ENCODE measurements at regions not wholly inside any gene's neighbourhood (a gene's known extent, or its start where the extent isn't known, plus 50 kb on each side); places are given as distances from the start of the nearest gene placed in this dataset.

GRCh38 chr3:30340500-30340899 lies 265.9 kb upstream of the TGFBR2 start:
- Histone ChIP-seq H3K27me3 (replicated peaks; ENCODE audit: control insufficient read depth, insufficient read depth, low read length) (no peaks in the 10 kb centered on the region), H3K4me1 (peaks cover 33% of the 10 kb centered on the region), H3K36me3 (ENCODE audit: control insufficient read depth, insufficient read depth, low read length) (no peaks in the 10 kb centered on the region), H3K9me3 (no peaks in the 10 kb centered on the region), H3K4me3 (ENCODE audit: low read depth, low read length) (no peak overlapping the region)
- Mint-ChIP-seq H3K9me3 (ENCODE audit: unreplicated experiment) (no peaks in the 10 kb centered on the region), H3K27ac (ENCODE audit: unreplicated experiment) (no peak overlapping the region), H3K4me1 (ENCODE audit: low read depth, unreplicated experiment) (peaks cover 29% of the 10 kb centered on the region), H3K36me3 (ENCODE audit: insufficient read depth, unreplicated experiment) (peaks cover 6% of the 10 kb centered on the region), H3K4me3 (ENCODE audit: unreplicated experiment) (no peak overlapping the region), H3K27me3 (ENCODE audit: insufficient read depth, unreplicated experiment) (no peaks in the 10 kb centered on the region)
- no peak for DNase-seq
- ChIA-PET POLR2A (no interaction called here), CTCF (no interaction called here)
- BruUV-seq (replicated peaks): no TSS peak
- intact Hi-C loops (cut with micrococcal nuclease; ENCODE audit: unreplicated experiment): loop anchor here (10.0 kb wide), 1 partner anchor 254 kb away; no protein-coding TSS in a partner anchor
- TF ChIP-seq, protein P1, sequence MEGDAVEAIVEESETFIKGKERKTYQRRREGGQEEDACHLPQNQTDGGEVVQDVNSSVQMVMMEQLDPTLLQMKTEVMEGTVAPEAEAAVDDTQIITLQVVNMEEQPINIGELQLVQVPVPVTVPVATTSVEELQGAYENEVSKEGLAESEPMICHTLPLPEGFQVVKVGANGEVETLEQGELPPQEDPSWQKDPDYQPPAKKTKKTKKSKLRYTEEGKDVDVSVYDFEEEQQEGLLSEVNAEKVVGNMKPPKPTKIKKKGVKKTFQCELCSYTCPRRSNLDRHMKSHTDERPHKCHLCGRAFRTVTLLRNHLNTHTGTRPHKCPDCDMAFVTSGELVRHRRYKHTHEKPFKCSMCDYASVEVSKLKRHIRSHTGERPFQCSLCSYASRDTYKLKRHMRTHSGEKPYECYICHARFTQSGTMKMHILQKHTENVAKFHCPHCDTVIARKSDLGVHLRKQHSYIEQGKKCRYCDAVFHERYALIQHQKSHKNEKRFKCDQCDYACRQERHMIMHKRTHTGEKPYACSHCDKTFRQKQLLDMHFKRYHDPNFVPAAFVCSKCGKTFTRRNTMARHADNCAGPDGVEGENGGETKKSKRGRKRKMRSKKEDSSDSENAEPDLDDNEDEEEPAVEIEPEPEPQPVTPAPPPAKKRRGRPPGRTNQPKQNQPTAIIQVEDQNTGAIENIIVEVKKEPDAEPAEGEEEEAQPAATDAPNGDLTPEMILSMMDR (IDR thresholded peaks at IDR 0.05; ENCODE audit: insufficient read depth in 1 of 2, low read depth in 1 of 2, low read length in 1 of 2, severe bottlenecking in 1 of 2, unreplicated experiment in 1 of 2): no peak

DNA sequence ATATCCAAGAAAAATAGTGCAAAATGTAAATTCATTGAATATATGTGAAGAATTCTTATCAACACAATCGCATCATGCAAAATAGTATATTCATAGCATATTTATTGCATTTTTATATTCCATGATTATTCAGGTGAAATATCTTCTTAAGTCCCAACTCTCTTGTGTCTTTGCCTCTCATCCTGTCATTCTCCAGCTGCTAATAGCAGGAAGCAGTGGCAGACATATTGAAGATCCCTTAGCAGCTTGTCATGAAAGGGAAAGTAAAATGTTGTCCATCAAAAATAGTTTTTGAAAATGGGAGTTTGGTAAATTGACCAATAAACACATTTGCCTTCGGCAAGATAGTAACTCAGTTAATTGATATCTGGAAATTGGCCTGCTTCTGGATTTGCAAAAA lies 265.3 kb upstream of the TGFBR2 start:
- peaks cover 6% of the 10 kb centered on the region for H3K36me3 Mint-ChIP-seq (ENCODE audit: insufficient read depth, unreplicated experiment)
- no peak for DNase-seq
- H3K27ac Mint-ChIP-seq (ENCODE audit: unreplicated experiment): no peak overlapping the region
- no peaks in the 10 kb centered on the region for H3K27me3 Mint-ChIP-seq (ENCODE audit: insufficient read depth, unreplicated experiment)
- POLR2A ChIA-PET: no interaction called here
- H3K4me3 Mint-ChIP-seq (ENCODE audit: unreplicated experiment): no peak overlapping the region
- Histone ChIP-seq H3K9me3 (no peaks in the 10 kb centered on the region), H3K36me3 (ENCODE audit: control insufficient read depth, insufficient read depth, low read length) (no peaks in the 10 kb centered on the region), H3K4me1 (peaks cover 33% of the 10 kb centered on the region), H3K27me3 (replicated peaks; ENCODE audit: control insufficient read depth, insufficient read depth, low read length) (no peaks in the 10 kb centered on the region), H3K4me3 (ENCODE audit: low read depth, low read length) (no peak overlapping the region)
- CTCF ChIA-PET: no interaction called here
- TF ChIP-seq, protein P1 (IDR thresholded peaks at IDR 0.05; ENCODE audit: insufficient read depth in 1 of 2, low read depth in 1 of 2, low read length in 1 of 2, severe bottlenecking in 1 of 2, unreplicated experiment in 1 of 2): no peak
- BruUV-seq (replicated peaks): no TSS peak
- intact Hi-C loops (cut with micrococcal nuclease; ENCODE audit: unreplicated experiment): loop anchor here (10.0 kb wide), 1 partner anchor 254 kb away; no protein-coding TSS in a partner anchor
- no peaks in the 10 kb centered on the region for H3K9me3 Mint-ChIP-seq (ENCODE audit: unreplicated experiment)
- H3K4me1 Mint-ChIP-seq (ENCODE audit: low read depth, unreplicated experiment): peaks cover 32% of the 10 kb centered on the region

DNA sequence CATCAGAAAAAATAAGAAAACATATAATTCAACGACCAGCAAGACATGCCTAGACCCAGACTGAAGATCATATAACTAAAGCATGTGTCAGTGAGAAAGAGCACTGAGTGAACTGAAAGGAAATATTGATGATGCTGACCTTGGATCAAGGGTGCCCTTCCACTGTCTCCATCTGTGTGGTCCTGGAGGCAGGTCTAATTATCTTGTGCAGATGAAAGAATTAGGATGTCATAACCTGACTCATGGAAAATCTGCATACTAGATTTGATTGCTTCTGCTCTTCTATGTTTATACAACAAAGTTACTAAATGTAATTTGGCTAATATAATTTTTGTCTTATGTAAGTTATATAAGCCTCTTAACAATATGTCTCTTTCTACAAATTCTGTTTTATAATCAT lies 264.6 kb upstream of the TGFBR2 start:
- TF ChIP-seq, protein P1 (IDR thresholded peaks at IDR 0.05; ENCODE audit: insufficient read depth in 1 of 2, low read depth in 1 of 2, low read length in 1 of 2, severe bottlenecking in 1 of 2, unreplicated experiment in 1 of 2): no peak
- CTCF ChIA-PET: no interaction called here
- Mint-ChIP-seq H3K27ac (ENCODE audit: unreplicated experiment) (peak overlapping the region; percentile 86), H3K4me1 (ENCODE audit: low read depth, unreplicated experiment) (peaks cover 32% of the 10 kb centered on the region), H3K9me3 (ENCODE audit: unreplicated experiment) (no peaks in the 10 kb centered on the region), H3K4me3 (ENCODE audit: unreplicated experiment) (peak overlapping the region; percentile 61), H3K27me3 (ENCODE audit: insufficient read depth, unreplicated experiment) (no peaks in the 10 kb centered on the region), H3K36me3 (ENCODE audit: insufficient read depth, unreplicated experiment) (peaks cover 6% of the 10 kb centered on the region)
- BruUV-seq (replicated peaks): no TSS peak
- intact Hi-C loops (cut with micrococcal nuclease; ENCODE audit: unreplicated experiment): loop anchor here (2.0 to 10.0 kb wide), 2 partner anchors 83 to 253 kb away; no protein-coding TSS in a partner anchor
- no peak overlapping the region for H3K4me3 ChIP-seq (ENCODE audit: low read depth, low read length)
- POLR2A ChIA-PET: no interaction called here
- peaks cover 33% of the 10 kb centered on the region for H3K4me1 ChIP-seq
- H3K36me3 ChIP-seq (ENCODE audit: control insufficient read depth, insufficient read depth, low read length): no peaks in the 10 kb centered on the region
- no peak for DNase-seq
- H3K9me3 ChIP-seq: no peaks in the 10 kb centered on the region
- H3K27me3 ChIP-seq (replicated peaks; ENCODE audit: control insufficient read depth, insufficient read depth, low read length): no peaks in the 10 kb centered on the region

Measured in Caco-2 (cell line).